Duodenal mucosa (tissue), 2 donors: ENCODE measurements at regions not wholly inside any gene's neighbourhood (a gene's known extent, or its start where the extent isn't known, plus 50 kb on each side); places are given as distances from the start of the nearest gene placed in this dataset.
A peak's percentile ranks its signal among the peaks of the same experiment; 100 is the strongest.

ENCODE experiments used
- H3K27ac ChIP-seq: one replicate; pipeline ENCODE4 v1.7.0; 2013; ENCODE audit warnings: low read depth, low read length
- H3K27me3 ChIP-seq, 2 donors: one replicate each; pipeline ENCODE4 v1.7.0; 2013; ENCODE audit warnings: low read length in 2 of 2, control low read depth in 1 of 2; ENCODE audit not compliant: insufficient read depth in 2 of 2, control insufficient read depth in 1 of 2
- H3K36me3 ChIP-seq, 2 donors: one replicate each; pipeline ENCODE4 v1.7.0; 2013; ENCODE audit warnings: low read length in 2 of 2, control low read depth in 1 of 2; ENCODE audit not compliant: insufficient read depth in 2 of 2, control insufficient read depth in 1 of 2
- H3K4me1 ChIP-seq, 2 donors: one replicate each; pipeline ENCODE4 v1.7.0; 2013; ENCODE audit warnings: low read length in 2 of 2, control low read depth in 1 of 2; ENCODE audit not compliant: insufficient read depth in 2 of 2, control insufficient read depth in 1 of 2
- H3K4me3 ChIP-seq, 2 donors: one replicate each; pipeline ENCODE4 v1.7.0; 2013; ENCODE audit warnings: low read length in 2 of 2, low read depth in 1 of 2
- H3K9ac ChIP-seq, 2 donors: one replicate each; pipeline ENCODE4 v1.7.0; 2013; ENCODE audit warnings: low read length in 2 of 2, low read depth in 1 of 2
- H3K9me3 ChIP-seq, 2 donors: one replicate each; pipeline ENCODE4 v1.7.0; 2013; ENCODE audit warnings: low read length in 2 of 2, control low read depth in 1 of 2; ENCODE audit not compliant: control insufficient read depth in 1 of 2

DNA sequence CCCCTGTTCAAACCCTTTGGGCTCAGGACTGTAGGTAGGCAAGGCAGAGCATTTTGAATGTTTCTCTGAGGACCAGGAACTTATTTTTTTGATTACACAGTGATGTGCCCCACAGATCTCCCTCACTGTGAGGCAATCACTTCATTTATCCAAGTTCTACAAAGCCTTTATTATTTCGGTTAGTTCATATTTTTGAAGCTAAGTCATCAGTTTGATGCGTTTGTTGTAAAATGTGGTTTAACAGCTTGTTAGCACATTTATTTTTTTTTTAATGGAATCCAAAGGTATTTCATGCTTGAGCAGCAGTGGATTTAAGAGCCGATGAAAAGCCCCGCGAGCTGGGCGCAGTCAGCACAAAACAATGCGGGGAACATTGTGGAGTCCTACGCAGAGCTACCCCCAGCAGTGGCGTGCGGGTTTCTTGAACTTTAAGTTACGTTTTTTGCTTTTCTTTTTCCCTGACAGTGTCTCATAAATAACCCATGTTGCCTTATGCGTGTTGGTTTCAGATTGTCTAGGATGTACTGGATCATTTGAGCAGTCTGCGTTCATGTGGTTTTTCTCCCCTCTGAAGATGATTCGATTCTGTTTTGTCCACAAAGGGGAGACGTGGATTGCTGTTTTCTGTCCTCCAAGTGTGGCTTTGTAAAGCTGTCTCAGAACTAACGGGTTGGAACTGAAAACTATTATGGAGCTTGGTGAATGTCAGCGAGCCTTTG, 233.6 kb upstream of the BMP2 start:
- H3K4me3 ChIP-seq = peak overlapping the region; percentile 25
- no peaks in the 10 kb centered on the region for H3K27me3 ChIP-seq
- no peaks in the 10 kb centered on the region for H3K36me3 ChIP-seq
- H3K9me3 ChIP-seq = no peaks in the 10 kb centered on the region
- no peak overlapping the region for H3K9ac ChIP-seq
- H3K27ac ChIP-seq = no peak overlapping the region
- H3K4me1 ChIP-seq = no peaks in the 10 kb centered on the region

- H3K27ac ChIP-seq = no peak overlapping the region
- no peak overlapping the region for H3K9ac ChIP-seq
- H3K9me3 ChIP-seq = no peaks in the 10 kb centered on the region
- no peaks in the 10 kb centered on the region for H3K27me3 ChIP-seq
- H3K36me3 ChIP-seq = no peaks in the 10 kb centered on the region
- no peaks in the 10 kb centered on the region for H3K4me1 ChIP-seq
- no peak overlapping the region for H3K4me3 ChIP-seq
These were observed 234.1 kb upstream of the BMP2 start for GRCh38 chr20:6533351-6533750.

GRCh38 chr20:6530779-6531315, 236.6 kb upstream of the BMP2 start:
- Histone ChIP-seq H3K9ac (no peak overlapping the region), H3K27me3 (no peaks in the 10 kb centered on the region), H3K4me3 (no peak overlapping the region), H3K4me1 (no peaks in the 10 kb centered on the region), H3K36me3 (no peaks in the 10 kb centered on the region), H3K27ac (no peak overlapping the region), H3K9me3 (no peaks in the 10 kb centered on the region)

GRCh38 chr20:6530254-6530653, 237.2 kb upstream of the BMP2 start:
- H3K27ac ChIP-seq = no peak overlapping the region
- no peaks in the 10 kb centered on the region for H3K36me3 ChIP-seq
- H3K4me1 ChIP-seq = no peaks in the 10 kb centered on the region
- no peak overlapping the region for H3K4me3 ChIP-seq
- H3K9ac ChIP-seq = no peak overlapping the region
- H3K27me3 ChIP-seq = no peaks in the 10 kb centered on the region
- H3K9me3 ChIP-seq = no peaks in the 10 kb centered on the region

DNA sequence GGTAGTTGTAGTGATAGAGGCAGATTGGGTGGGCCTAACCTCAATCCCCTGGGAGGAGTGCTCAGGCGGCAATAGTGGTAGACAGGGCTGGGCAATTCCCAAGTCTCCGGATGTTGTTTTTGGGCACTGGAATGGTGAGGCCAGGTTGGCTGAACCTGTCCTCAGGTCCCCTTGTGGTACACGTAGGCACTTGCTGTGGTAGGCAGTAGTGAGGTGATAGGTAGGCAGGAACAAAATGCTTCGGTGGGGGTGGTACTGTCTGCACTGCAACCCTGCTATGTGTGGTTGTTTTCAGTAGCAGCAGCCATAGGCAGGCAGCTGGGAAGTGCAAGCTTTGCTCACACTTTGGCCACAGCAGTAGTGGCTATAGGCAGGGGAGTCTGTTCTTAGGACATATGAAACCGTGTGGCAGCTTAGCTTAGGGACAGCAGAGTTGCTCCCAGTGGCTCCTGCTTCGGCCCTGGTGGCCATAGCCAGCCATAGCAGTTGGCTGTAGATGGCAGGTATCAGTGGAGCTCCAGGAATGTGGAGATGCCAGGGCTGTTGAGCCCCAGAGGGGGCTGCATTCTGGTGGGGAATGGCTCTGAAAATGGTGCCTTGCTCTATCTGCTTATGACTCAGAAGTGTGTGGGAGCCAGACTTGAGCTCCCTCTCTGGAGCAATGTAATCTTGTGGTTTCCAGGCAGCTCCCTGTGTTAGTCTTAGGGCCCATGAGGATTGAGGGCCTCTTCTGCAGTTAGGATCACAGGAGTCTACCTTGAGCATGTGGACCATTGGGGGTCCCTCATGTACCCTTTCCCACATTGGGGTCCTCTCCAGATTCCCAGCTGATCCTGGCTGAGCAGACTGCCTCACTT, 241.8 kb upstream of the BMP2 start:
- H3K27me3 ChIP-seq = no peaks in the 10 kb centered on the region
- no peak overlapping the region for H3K4me3 ChIP-seq
- H3K27ac ChIP-seq = no peak overlapping the region
- H3K4me1 ChIP-seq = no peaks in the 10 kb centered on the region
- H3K9ac ChIP-seq = no peak overlapping the region
- H3K9me3 ChIP-seq = peaks cover 0 to 3% of the 10 kb centered on the region in 2 donors
- H3K36me3 ChIP-seq = no peaks in the 10 kb centered on the region

DNA sequence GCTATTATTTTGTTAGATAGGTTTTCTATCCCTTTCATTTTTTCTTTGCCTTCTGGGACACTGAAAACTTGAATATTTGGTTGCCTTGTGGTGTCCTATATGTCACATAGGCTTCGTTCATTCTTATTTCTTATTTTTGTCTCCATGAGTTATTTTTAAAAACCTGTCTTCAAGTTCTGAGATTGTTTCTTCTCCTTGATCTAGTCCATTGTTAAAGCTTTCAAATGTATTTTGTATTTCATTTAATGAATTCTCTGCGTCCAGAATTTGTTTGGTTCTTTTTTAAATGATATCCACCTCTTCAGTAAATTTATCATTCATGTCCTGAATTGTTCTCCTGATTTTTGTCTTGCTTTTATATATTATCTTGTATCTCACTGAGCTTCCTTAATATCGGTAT, 243.2 kb upstream of the BMP2 start:
- H3K4me1 ChIP-seq = no peaks in the 10 kb centered on the region
- H3K36me3 ChIP-seq = no peaks in the 10 kb centered on the region
- no peak overlapping the region for H3K9ac ChIP-seq
- H3K4me3 ChIP-seq = no peak overlapping the region
- H3K27ac ChIP-seq = no peak overlapping the region
- H3K9me3 ChIP-seq = peaks cover 0 to 3% of the 10 kb centered on the region in 2 donors
- no peaks in the 10 kb centered on the region for H3K27me3 ChIP-seq

DNA sequence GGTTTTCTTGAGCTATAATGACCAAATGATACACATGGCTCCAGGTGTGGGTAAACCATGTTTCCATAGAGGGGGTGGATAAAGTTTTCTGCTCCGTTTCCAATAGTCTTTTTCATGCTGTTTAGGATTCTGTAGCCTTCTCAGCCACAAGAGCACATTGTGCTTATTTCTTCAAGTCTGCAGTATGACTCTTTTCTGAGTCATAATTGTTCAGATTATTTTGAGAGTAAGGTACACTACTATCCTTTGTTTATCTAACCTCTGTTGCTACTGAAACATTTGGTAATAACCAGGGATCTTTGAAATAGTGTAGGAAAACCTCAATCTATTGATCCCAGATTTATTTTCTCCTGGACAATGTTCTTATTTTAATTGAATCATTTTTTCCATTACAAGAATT, 247.9 kb upstream of the BMP2 start:
- Histone ChIP-seq H3K27me3 (no peaks in the 10 kb centered on the region), H3K27ac (no peak overlapping the region), H3K9me3 (peaks cover 0 to 3% of the 10 kb centered on the region in 2 donors), H3K36me3 (no peaks in the 10 kb centered on the region), H3K4me3 (no peak overlapping the region), H3K9ac (no peak overlapping the region), H3K4me1 (no peaks in the 10 kb centered on the region)

DNA sequence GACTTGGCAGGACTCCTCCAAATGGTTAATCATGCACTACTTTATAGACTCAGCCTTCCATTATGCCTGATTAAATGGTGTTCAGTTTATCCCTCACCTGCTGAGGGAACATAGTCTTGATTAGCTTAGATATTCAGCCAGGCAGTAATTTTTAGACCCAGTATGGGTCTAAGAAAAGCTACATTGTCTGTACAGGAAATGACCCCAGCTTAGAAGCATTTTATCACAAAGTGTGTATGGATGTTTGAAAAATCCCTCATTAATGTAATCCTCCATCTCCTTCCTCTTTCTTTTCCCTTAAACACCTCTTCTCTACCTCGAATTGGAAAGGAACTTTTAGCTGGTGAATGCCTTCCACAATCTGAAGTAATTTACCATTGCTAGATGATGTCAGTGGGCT, 252.2 kb upstream of the BMP2 start:
- Histone ChIP-seq H3K27me3 (no peaks in the 10 kb centered on the region), H3K9ac (no peak overlapping the region), H3K4me1 (no peaks in the 10 kb centered on the region), H3K9me3 (no peaks in the 10 kb centered on the region), H3K27ac (no peak overlapping the region), H3K36me3 (no peaks in the 10 kb centered on the region), H3K4me3 (no peak overlapping the region)

GRCh38 chr20:6513599-6513998, 253.9 kb upstream of the BMP2 start:
- H3K9ac ChIP-seq = no peak overlapping the region
- no peaks in the 10 kb centered on the region for H3K36me3 ChIP-seq
- H3K4me3 ChIP-seq = no peak overlapping the region
- peaks cover 0 to 6% of the 10 kb centered on the region in 2 donors for H3K9me3 ChIP-seq
- no peak overlapping the region for H3K27ac ChIP-seq
- H3K27me3 ChIP-seq = no peaks in the 10 kb centered on the region
- no peaks in the 10 kb centered on the region for H3K4me1 ChIP-seq

DNA sequence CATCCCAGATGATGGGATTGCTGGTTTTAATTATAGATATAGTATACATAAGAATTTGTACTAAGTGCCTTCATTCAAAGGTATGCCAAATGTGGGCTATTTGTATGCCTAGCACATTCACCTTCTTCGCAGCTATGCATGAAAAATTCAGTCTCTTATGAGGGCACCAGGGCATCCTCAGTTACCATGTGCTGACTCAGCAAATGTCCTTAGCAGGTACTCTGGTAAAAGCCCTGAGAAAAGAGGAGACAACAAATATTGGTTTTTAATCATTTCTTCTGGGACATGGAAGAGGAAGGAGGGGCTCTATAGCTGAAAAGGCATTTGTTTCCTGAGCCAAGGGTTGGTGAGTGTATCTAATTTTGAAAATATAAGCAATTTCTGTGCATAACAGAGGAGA, 258.1 kb upstream of the BMP2 start:
- no peak overlapping the region for H3K9ac ChIP-seq
- no peak overlapping the region for H3K4me3 ChIP-seq
- peaks cover 0 to 6% of the 10 kb centered on the region in 2 donors for H3K9me3 ChIP-seq
- no peak overlapping the region for H3K27ac ChIP-seq
- no peaks in the 10 kb centered on the region for H3K4me1 ChIP-seq
- H3K27me3 ChIP-seq = no peaks in the 10 kb centered on the region
- no peaks in the 10 kb centered on the region for H3K36me3 ChIP-seq
